ENCODE measurements at regions not wholly inside any gene's neighbourhood (a gene's known extent, or its start where the extent isn't known, plus 50 kb on each side); places are given as distances from the start of the nearest gene placed in this dataset.

DNA sequence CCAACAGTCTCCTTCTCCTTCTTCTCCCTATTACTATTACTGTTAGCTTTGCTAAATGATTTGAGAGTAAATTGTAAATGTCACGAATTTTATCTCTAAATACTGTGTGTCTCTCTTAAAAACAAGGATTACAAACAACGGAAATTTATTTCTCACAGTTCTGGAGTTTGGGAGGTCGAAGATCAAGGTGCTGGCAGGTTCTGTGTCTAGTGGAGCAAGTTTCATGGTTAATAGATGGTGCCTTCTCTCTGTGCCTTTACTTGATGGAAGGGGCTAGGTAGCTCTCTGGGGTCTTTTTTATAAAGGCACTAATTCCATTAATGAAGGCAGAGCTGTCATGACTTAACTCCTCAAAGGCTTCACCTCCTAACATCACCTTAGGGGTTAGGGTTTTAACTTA is 237.9 kb downstream of the MAN2A1 start:
- no peak for TF ChIP-seq POLR2A (IDR thresholded peaks at IDR 0.05; ENCODE audit: low read length)
- no peak for TF ChIP-seq GATA1 (IDR thresholded peaks at IDR 0.05; ENCODE audit: low read depth, low read length)
